ENCODE measurements at regions not wholly inside any gene's neighbourhood (a gene's known extent, or its start where the extent isn't known, plus 50 kb on each side); places are given as distances from the start of the nearest gene placed in this dataset.
A peak's percentile ranks its signal among the peaks of the same experiment; 100 is the strongest.

- H3K27me3 ChIP-seq (ENCODE audit: control insufficient read depth in 2 of 2, insufficient read depth in 2 of 2, low read length in 2 of 2): peaks cover 0 to 5% of the 10 kb centered on the region in 2 donors
- no peak overlapping the region for H3K27ac ChIP-seq (ENCODE audit: low read depth in 2 of 2, low read length in 2 of 2)
- H3K36me3 ChIP-seq (ENCODE audit: control insufficient read depth in 2 of 2, insufficient read depth in 2 of 2, low read length in 2 of 2): no peaks in the 10 kb centered on the region
Observed at GRCh38 chr2:224287531-224287930, 114.4 kb downstream of the FAM124B start.

DNA sequence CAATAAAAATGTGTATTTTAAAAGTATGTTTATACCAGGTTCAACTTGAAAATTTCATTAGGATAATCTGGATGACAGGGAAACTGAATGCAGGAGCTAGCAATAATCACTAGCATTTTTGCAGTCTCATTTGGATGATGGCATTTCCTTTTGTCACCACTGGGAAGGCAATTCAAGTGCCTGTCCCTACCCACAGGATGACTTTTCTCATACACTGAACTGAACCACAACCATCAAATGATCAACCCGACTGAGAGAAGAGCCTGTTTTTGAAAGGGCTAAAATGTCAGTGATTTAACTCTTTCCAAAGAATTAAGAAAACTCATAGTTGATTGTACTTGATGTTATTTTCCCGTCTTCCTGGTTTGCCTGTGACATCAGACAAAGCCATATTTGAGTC lies 115.0 kb downstream of the FAM124B start:
- Histone ChIP-seq H3K36me3 (ENCODE audit: control insufficient read depth in 2 of 2, insufficient read depth in 2 of 2, low read length in 2 of 2) (no peaks in the 10 kb centered on the region), H3K9ac (ENCODE audit: low read depth in 1 of 2, low read length in 2 of 2) (no peak overlapping the region), H3K27ac (ENCODE audit: low read depth in 2 of 2, low read length in 2 of 2) (no peak overlapping the region), H3K4me1 (ENCODE audit: control insufficient read depth in 2 of 2, insufficient read depth in 2 of 2, low read length in 2 of 2) (no peaks in the 10 kb centered on the region), H3K9me3 (ENCODE audit: control insufficient read depth in 2 of 2, low read length in 2 of 2) (no peaks in the 10 kb centered on the region), H3K27me3 (ENCODE audit: control insufficient read depth in 2 of 2, insufficient read depth in 2 of 2, low read length in 2 of 2) (peaks cover 0 to 5% of the 10 kb centered on the region in 2 donors), H3K4me3 (ENCODE audit: low read length in 2 of 2) (no peak overlapping the region)

More at GRCh38 chr2:224287531-224287930, 114.4 kb downstream of the FAM124B start:
- H3K4me1 ChIP-seq (ENCODE audit: control insufficient read depth in 2 of 2, insufficient read depth in 2 of 2, low read length in 2 of 2): no peaks in the 10 kb centered on the region
- H3K9me3 ChIP-seq (ENCODE audit: control insufficient read depth in 2 of 2, low read length in 2 of 2): no peaks in the 10 kb centered on the region
- no peak overlapping the region for H3K4me3 ChIP-seq (ENCODE audit: low read length in 2 of 2)
- no peak overlapping the region for H3K9ac ChIP-seq (ENCODE audit: low read depth in 1 of 2, low read length in 2 of 2)

- H3K27ac ChIP-seq (ENCODE audit: low read depth in 2 of 2, low read length in 2 of 2): no peak overlapping the region
- no peaks in the 10 kb centered on the region for H3K36me3 ChIP-seq (ENCODE audit: control insufficient read depth in 2 of 2, insufficient read depth in 2 of 2, low read length in 2 of 2)
- H3K9ac ChIP-seq (ENCODE audit: low read depth in 1 of 2, low read length in 2 of 2): no peak overlapping the region
- H3K4me3 ChIP-seq (ENCODE audit: low read length in 2 of 2): no peak overlapping the region
- H3K27me3 ChIP-seq (ENCODE audit: control insufficient read depth in 2 of 2, insufficient read depth in 2 of 2, low read length in 2 of 2): no peaks in the 10 kb centered on the region
- no peaks in the 10 kb centered on the region for H3K4me1 ChIP-seq (ENCODE audit: control insufficient read depth in 2 of 2, insufficient read depth in 2 of 2, low read length in 2 of 2)
- no peaks in the 10 kb centered on the region for H3K9me3 ChIP-seq (ENCODE audit: control insufficient read depth in 2 of 2, low read length in 2 of 2)
Observed at GRCh38 chr2:224284134-224284946, 117.6 kb downstream of the FAM124B start.

- Histone ChIP-seq H3K4me1 (ENCODE audit: control insufficient read depth in 2 of 2, insufficient read depth in 2 of 2, low read length in 2 of 2) (no peaks in the 10 kb centered on the region), H3K4me3 (ENCODE audit: low read length in 2 of 2) (no peak overlapping the region)
Observed at GRCh38 chr2:224283466-224283965, 118.4 kb downstream of the FAM124B start.

GRCh38 chr2:224281374-224281773 lies 120.5 kb downstream of the FAM124B start:
- H3K9me3 ChIP-seq (ENCODE audit: control insufficient read depth in 2 of 2, low read length in 2 of 2): no peaks in the 10 kb centered on the region
- H3K9ac ChIP-seq (ENCODE audit: low read depth in 1 of 2, low read length in 2 of 2): no peak overlapping the region
- no peak overlapping the region for H3K4me3 ChIP-seq (ENCODE audit: low read length in 2 of 2)
- H3K36me3 ChIP-seq (ENCODE audit: control insufficient read depth in 2 of 2, insufficient read depth in 2 of 2, low read length in 2 of 2): no peaks in the 10 kb centered on the region
- H3K27ac ChIP-seq (ENCODE audit: low read depth in 2 of 2, low read length in 2 of 2): no peak overlapping the region
- H3K27me3 ChIP-seq (ENCODE audit: control insufficient read depth in 2 of 2, insufficient read depth in 2 of 2, low read length in 2 of 2): no peaks in the 10 kb centered on the region
- H3K4me1 ChIP-seq (ENCODE audit: control insufficient read depth in 2 of 2, insufficient read depth in 2 of 2, low read length in 2 of 2): no peaks in the 10 kb centered on the region

More at GRCh38 chr2:224283466-224283965, 118.4 kb downstream of the FAM124B start:
- Histone ChIP-seq H3K36me3 (ENCODE audit: control insufficient read depth in 2 of 2, insufficient read depth in 2 of 2, low read length in 2 of 2) (no peaks in the 10 kb centered on the region), H3K9ac (ENCODE audit: low read depth in 1 of 2, low read length in 2 of 2) (no peak overlapping the region), H3K27me3 (ENCODE audit: control insufficient read depth in 2 of 2, insufficient read depth in 2 of 2, low read length in 2 of 2) (no peaks in the 10 kb centered on the region), H3K9me3 (ENCODE audit: control insufficient read depth in 2 of 2, low read length in 2 of 2) (no peaks in the 10 kb centered on the region), H3K27ac (ENCODE audit: low read depth in 2 of 2, low read length in 2 of 2) (no peak overlapping the region)

DNA sequence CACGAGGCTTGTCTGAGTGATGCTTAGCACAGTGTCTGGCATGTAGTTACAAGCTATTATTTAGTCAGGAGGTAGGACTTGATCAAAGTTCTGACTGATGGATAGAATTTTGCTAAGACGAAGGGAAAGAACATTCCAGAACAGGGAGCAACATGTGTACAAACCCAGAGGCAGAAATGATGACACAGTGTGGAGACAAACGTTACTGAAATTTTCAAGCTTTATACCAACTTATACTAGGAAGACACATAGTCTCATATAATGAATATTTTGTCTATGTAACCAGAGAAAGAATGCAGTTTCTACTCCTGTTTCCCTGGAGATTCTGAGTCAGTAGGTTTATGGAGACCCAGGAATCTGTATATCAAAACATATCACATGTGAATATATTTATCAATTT lies 123.4 kb downstream of the FAM124B start:
- Histone ChIP-seq H3K27me3 (ENCODE audit: control insufficient read depth in 2 of 2, insufficient read depth in 2 of 2, low read length in 2 of 2) (no peaks in the 10 kb centered on the region), H3K4me1 (ENCODE audit: control insufficient read depth in 2 of 2, insufficient read depth in 2 of 2, low read length in 2 of 2) (no peaks in the 10 kb centered on the region), H3K9ac (ENCODE audit: low read depth in 1 of 2, low read length in 2 of 2) (no peak overlapping the region), H3K4me3 (ENCODE audit: low read length in 2 of 2) (no peak overlapping the region), H3K27ac (ENCODE audit: low read depth in 2 of 2, low read length in 2 of 2) (no peak overlapping the region), H3K36me3 (ENCODE audit: control insufficient read depth in 2 of 2, insufficient read depth in 2 of 2, low read length in 2 of 2) (no peaks in the 10 kb centered on the region), H3K9me3 (ENCODE audit: control insufficient read depth in 2 of 2, low read length in 2 of 2) (no peaks in the 10 kb centered on the region)

DNA sequence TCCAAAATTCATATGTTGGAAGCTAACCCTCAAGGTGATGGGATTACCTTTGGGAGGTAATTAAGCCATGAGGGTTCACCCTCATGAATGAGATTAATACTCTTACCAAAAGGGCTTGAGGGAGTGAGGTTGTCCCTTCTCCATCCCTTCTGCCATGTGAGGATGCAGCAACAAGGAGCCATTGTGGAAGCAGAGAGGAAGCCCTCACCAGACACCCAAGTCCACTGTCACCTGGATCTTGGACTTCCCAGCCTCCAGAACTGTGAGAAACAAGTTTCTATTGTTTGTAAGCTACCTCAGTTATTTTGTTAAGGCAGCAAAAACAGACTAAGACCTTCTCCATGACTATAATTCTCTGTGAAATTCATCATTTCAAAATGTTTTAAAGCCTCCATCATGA lies 125.7 kb downstream of the FAM124B start:
- H3K27me3 ChIP-seq (ENCODE audit: control insufficient read depth in 2 of 2, insufficient read depth in 2 of 2, low read length in 2 of 2): no peaks in the 10 kb centered on the region
- no peak overlapping the region for H3K4me3 ChIP-seq (ENCODE audit: low read length in 2 of 2)
- H3K36me3 ChIP-seq (ENCODE audit: control insufficient read depth in 2 of 2, insufficient read depth in 2 of 2, low read length in 2 of 2): no peaks in the 10 kb centered on the region
- no peak overlapping the region for H3K9ac ChIP-seq (ENCODE audit: low read depth in 1 of 2, low read length in 2 of 2)
- no peaks in the 10 kb centered on the region for H3K9me3 ChIP-seq (ENCODE audit: control insufficient read depth in 2 of 2, low read length in 2 of 2)
- no peak overlapping the region for H3K27ac ChIP-seq (ENCODE audit: low read depth in 2 of 2, low read length in 2 of 2)
- H3K4me1 ChIP-seq (ENCODE audit: control insufficient read depth in 2 of 2, insufficient read depth in 2 of 2, low read length in 2 of 2): no peaks in the 10 kb centered on the region

- H3K27ac ChIP-seq (ENCODE audit: low read depth in 2 of 2, low read length in 2 of 2): no peak overlapping the region
Observed at GRCh38 chr2:224272237-224272910, 129.5 kb downstream of the FAM124B start.

GRCh38 chr2:224271617-224272236 lies 130.2 kb downstream of the FAM124B start:
- no peaks in the 10 kb centered on the region for H3K9me3 ChIP-seq (ENCODE audit: control insufficient read depth in 2 of 2, low read length in 2 of 2)
- H3K36me3 ChIP-seq (ENCODE audit: control insufficient read depth in 2 of 2, insufficient read depth in 2 of 2, low read length in 2 of 2): no peaks in the 10 kb centered on the region
- no peak overlapping the region for H3K4me3 ChIP-seq (ENCODE audit: low read length in 2 of 2)
- H3K9ac ChIP-seq (ENCODE audit: low read depth in 1 of 2, low read length in 2 of 2): no peak overlapping the region
- H3K27ac ChIP-seq (ENCODE audit: low read depth in 2 of 2, low read length in 2 of 2): no peak overlapping the region
- no peaks in the 10 kb centered on the region for H3K4me1 ChIP-seq (ENCODE audit: control insufficient read depth in 2 of 2, insufficient read depth in 2 of 2, low read length in 2 of 2)
- H3K27me3 ChIP-seq (ENCODE audit: control insufficient read depth in 2 of 2, insufficient read depth in 2 of 2, low read length in 2 of 2): no peaks in the 10 kb centered on the region

More at GRCh38 chr2:224272237-224272910, 129.5 kb downstream of the FAM124B start:
- no peaks in the 10 kb centered on the region for H3K36me3 ChIP-seq (ENCODE audit: control insufficient read depth in 2 of 2, insufficient read depth in 2 of 2, low read length in 2 of 2)
- H3K27me3 ChIP-seq (ENCODE audit: control insufficient read depth in 2 of 2, insufficient read depth in 2 of 2, low read length in 2 of 2): no peaks in the 10 kb centered on the region
- H3K9me3 ChIP-seq (ENCODE audit: control insufficient read depth in 2 of 2, low read length in 2 of 2): no peaks in the 10 kb centered on the region
- no peak overlapping the region for H3K9ac ChIP-seq (ENCODE audit: low read depth in 1 of 2, low read length in 2 of 2)
- H3K4me1 ChIP-seq (ENCODE audit: control insufficient read depth in 2 of 2, insufficient read depth in 2 of 2, low read length in 2 of 2): no peaks in the 10 kb centered on the region
- no peak overlapping the region for H3K4me3 ChIP-seq (ENCODE audit: low read length in 2 of 2)

- Histone ChIP-seq H3K27ac (ENCODE audit: low read depth in 2 of 2, low read length in 2 of 2) (peak overlapping the region; percentile 5 to 16), H3K9me3 (ENCODE audit: control insufficient read depth in 2 of 2, low read length in 2 of 2) (no peaks in the 10 kb centered on the region), H3K9ac (ENCODE audit: low read depth in 1 of 2, low read length in 2 of 2) (no peak overlapping the region), H3K4me1 (ENCODE audit: control insufficient read depth in 2 of 2, insufficient read depth in 2 of 2, low read length in 2 of 2) (no peaks in the 10 kb centered on the region), H3K4me3 (ENCODE audit: low read length in 2 of 2) (no peak overlapping the region), H3K36me3 (ENCODE audit: control insufficient read depth in 2 of 2, insufficient read depth in 2 of 2, low read length in 2 of 2) (no peaks in the 10 kb centered on the region), H3K27me3 (ENCODE audit: control insufficient read depth in 2 of 2, insufficient read depth in 2 of 2, low read length in 2 of 2) (no peaks in the 10 kb centered on the region)
Observed at GRCh38 chr2:224268441-224268840, 133.5 kb downstream of the FAM124B start.
